RPMI7951 (cell line): ENCODE measurements at regions not wholly inside any gene's neighbourhood (a gene's known extent, or its start where the extent isn't known, plus 50 kb on each side); places are given as distances from the start of the nearest gene placed in this dataset.

Experiments used
- DNase-seq: peaks from one replicate; pipeline ENCODE4 v3.0.0-alpha.2; 2012; ENCODE audit warnings: low read depth

- DNase-seq = no peak
These were observed 83.6 kb upstream of the BNC2 start for GRCh38 chr9:16954040-16954439.

- no peak for DNase-seq
These were observed 81.0 kb upstream of the BNC2 start for GRCh38 chr9:16951502-16951901.

GRCh38 chr9:16950051-16950450 lies 79.6 kb upstream of the BNC2 start:
- DNase-seq = no peak

GRCh38 chr9:16930578-16930977 lies 60.1 kb upstream of the BNC2 start:
- DNase-seq = no peak

GRCh38 chr9:16928179-16928945 lies 57.9 kb upstream of the BNC2 start:
- DNase-seq = peak; percentile 29

- DNase-seq = no peak
These were observed 55.0 kb upstream of the BNC2 start for GRCh38 chr9:16925426-16925825.

GRCh38 chr9:16924311-16924915 lies 53.9 kb upstream of the BNC2 start:
- no peak for DNase-seq

GRCh38 chr9:16921855-16922254 lies 51.4 kb upstream of the BNC2 start:
- peak; percentile 20 for DNase-seq
